HG02981 (cell line): ENCODE measurements at regions not wholly inside any gene's neighbourhood (a gene's known extent, or its start where the extent isn't known, plus 50 kb on each side); places are given as distances from the start of the nearest gene placed in this dataset.

Experiments
- ATAC-seq: cut with Tn5 transposase; IDR thresholded peaks from one replicate; pipeline ENCODE4 v1.9.1; 2021; ENCODE audit warnings: mild to moderate bottlenecking, moderate library complexity; ENCODE audit not compliant: unreplicated experiment

DNA sequence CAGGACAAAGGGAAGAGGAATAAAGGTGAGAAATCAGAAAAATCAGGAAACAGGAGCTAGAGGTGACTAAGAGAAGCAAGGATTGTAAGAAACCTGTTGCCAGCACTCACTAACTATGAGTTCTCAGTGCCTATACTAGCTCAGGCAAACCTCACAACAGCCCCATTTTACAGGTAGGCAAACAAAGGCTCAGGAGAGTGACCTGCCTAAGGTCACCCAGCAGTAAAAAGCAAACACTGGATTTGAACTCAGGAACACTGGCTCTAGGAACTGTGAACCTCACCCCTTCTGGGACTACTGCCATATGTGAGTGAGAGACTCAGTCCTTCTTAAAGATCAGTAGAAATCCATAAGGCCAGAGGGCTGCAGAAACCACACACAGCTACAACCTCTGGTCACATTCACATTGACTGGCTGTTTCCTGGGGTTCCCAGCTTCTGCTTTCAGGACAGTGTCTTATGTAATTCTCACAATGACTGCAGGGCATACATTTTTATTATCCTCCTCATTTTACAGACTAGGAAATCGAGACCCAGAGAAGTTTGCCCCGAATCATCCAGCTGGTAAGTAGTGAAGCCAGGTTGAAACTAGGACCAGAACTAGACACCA, 80.7 kb upstream of the MAFB start:
- ATAC-seq, result no peak

DNA sequence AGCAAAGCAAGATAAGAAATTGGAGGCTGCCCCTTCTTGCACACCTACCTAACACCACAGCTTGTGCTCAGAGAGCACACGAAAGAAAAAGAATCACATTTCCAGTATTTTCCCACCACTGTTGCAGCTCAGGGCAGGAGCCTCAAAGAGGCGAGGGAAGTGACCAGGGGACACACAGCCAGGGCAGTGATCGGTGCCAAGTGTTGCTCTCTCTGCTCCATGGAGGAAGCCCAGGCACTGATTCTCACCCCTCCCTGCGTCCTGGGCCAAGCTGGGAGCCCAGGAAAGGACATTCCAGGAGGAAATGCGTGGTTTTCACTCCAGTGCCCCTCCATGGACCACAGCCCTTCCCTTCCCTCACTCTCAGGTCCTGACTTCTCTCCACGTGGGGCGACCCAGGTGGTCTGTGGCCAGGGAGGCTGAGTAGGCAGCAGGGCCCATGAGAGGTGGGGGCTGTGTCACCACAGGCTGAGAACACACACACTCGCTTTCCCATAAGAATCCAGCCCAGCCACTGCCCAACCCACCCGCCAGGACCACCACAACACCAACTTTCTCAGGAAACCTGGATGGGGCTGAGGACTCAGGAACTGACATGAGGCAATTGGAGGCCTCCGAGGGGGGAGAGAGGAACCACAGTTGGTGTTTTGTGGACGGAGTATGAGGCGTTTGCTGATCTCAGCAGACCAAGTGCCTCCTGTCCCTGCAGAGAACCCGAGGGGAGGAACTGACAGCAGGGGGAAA, 81.7 kb upstream of the MAFB start:
- ATAC-seq, result no peak

DNA sequence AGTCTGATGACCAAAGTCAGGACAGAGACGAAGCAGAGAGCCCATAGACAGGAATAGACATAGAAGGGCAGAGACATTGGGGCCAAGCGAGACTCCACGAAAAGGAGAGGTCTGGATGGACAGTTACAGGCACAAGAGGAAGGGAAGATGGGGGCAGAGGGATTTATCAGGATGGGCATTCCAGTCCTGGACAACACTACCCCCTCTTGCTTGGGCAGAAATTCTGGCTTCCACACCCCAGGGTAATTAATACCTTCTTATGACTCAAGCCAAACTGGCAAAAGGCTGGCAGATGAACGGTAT, 82.2 kb upstream of the MAFB start:
- ATAC-seq, result no peak

DNA sequence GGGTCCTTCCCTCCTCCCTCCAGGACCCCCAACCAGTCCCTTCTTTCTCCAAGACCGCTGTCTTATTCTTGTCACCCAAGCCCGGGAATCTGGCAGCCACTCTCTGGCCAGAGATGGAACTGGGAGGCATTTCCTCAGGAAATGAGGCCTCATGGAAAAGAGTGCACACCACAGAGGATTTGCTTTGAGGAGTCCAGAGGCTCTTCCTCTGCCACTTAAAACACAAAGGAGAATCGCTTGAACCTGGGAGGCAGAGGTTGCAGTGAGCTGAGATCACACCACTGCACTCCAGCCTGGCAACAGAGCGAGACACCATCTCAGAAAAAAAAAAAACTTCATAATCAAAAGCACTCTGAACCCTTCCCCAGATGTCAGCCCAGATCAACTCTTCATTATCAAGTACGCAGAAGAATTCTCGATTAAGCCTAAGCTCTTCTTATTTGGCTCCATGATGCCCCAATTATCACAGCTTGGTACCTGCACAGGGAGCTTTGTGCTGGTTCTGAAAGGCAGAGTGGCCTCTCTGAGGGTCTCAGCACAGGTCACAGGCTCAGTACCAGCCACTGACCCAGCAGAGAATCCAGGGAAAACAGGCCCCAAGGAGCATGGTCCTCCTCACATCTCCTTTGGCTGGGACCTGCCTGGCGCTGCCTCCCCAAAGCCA, 82.9 kb upstream of the MAFB start:
- no peak for ATAC-seq

DNA sequence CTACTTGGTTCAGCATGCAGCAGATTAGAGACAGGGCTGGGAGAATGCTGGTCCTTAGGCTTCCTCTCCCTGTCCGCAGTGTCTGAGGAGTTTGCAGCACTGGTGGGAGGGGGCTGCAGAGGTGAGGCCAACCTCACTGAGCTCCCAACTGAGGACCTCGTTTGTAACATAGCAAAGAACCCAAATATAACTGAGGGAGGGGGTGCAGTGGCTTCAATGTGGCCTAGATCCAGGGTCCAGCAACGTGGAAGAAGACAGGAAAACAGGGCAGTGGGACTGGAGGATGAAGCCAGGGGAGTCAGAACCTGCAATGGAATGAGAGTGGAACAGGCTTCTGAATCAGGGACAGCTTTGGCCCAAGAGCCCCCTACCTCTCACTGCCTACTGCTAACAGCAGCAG, 84.3 kb upstream of the MAFB start:
- no peak for ATAC-seq

DNA sequence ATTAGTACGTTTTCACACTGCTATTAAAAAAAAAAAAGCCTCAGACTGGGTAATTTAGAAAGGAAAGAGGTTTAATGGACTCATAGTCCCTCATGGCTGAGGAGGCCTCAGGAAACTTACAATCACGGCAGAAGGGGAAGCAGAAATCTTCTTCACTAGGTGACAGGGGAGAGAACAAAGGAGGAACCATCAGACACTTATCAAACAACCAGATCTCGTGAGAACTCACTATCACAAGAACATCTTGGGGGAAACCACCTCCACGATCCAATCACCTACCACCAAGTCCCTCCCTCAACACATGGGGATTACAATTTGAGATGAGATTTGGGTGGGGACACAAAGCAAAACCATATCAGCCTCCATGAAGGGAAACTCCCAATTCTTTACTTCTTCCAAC, 85.2 kb upstream of the MAFB start:
- ATAC-seq, result no peak

DNA sequence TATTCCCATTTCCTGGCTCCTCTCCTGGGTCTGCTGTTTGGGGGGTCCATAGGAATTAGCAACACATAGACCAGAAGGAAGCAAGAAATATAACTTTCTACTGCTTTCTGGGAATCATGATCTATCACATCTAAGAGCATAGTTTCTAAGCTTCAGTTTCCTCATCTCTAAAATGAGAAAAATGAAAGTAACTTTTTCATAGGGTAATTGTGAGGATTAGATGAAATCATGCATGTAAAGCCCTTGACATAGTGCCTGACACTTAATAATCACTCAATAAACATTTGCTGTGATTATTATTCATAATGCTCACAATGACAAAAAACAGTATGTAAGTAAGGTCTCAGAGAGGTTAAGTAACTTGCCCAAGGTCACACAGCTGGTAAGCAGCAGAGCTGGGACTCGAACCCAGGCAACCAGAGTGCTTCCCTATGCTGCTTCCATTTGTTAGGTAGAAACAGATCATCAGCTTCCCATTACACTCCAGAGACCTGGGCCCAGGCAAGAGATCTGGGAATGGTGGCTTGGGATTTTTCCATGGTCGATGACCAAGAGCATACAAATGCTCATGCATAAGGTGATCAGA, 86.6 kb upstream of the MAFB start:
- no peak for ATAC-seq

DNA sequence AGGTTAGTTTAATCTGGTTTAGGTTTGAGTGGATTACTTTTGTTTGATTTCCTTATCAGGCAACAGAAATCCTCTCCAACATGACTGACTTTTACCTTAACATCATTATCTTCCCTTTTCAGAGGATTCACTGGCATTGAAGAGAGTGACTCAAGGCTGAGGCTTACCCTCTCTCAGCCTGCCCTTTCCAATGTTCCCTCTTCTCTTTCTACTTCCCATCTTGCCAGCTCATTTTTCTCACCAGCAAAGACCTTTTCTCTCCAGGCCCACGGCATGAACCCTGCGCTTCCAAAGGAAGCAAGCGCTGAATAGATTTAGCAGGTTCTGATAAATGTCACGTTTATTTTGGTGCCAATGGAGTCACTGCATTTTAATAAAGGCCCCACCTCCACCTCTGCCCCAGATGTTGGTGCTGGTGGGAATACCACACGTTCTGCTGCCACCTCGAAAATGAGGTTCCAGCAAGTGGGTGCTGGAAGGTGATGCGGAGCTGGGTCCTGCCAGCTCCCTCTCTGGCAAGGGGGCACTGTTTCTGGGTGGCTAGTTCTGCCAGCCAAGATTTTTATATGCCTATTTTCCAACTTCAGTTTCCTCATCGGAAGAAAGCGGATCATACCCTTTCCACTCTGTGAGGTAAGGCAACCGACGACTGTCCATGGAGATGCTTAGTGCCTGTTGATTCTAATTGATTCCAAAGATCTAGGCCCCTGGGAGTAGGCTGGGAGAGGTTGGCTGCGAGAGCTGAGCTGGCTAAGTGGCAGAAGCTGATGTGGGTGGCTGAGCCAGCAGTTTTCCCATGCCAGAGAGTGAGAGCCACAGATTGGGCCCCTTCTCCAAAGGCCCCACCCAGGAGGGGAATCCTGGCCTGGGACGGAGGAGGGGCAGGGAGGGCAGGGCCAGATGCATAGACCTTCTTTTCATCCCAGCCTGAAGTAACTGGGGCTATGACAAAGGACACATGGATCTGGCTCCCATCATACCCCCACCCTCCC, 87.7 kb upstream of the MAFB start:
- ATAC-seq, result no peak

DNA sequence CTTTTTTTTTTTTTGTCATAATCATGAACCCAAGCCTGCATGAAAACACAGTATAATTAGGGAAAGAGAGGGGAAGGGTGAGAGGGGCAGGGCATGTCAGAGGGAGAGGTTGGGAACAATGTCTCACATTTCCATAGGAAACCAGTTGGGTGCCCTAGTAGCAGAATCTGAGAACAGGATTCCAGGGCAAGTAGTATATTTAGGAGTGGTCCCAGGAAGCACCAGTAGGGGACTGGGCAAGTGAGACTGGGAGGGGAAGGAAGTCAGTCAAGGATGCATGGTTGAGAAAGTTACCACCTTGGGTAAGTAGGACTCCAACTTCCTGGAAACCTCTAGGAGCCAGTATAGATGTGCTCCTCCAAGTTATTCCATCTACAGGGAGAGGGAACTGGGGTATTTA, 88.6 kb upstream of the MAFB start:
- no peak for ATAC-seq

DNA sequence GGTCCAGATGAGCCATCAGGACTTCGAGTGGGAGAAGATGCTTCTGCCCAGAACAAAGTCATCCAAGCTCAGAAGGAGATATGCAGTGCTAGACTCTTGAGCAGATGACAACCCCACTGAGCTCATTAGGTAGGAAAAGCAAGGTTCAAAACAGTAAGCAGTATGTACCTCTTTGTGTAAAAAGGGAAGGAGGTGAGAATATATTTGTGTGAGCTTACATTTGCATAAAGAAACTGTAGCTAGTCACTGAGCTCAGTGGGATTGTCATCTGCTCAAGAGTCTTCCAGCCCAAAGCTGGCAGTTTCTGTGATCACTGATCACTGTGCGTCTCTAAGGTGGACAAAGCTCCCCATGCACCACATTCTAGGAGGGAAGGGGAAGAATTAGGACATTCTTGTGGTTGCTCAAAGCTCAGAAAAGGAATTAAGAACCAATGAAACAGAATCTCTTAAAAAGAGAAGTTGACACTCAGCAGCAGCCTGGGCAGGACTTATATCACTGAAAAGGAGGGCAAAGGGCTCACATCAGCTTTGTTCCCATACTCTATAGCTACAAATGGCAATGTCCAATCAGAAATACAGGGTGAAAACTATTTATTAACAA, 90.0 kb upstream of the MAFB start:
- no peak for ATAC-seq

DNA sequence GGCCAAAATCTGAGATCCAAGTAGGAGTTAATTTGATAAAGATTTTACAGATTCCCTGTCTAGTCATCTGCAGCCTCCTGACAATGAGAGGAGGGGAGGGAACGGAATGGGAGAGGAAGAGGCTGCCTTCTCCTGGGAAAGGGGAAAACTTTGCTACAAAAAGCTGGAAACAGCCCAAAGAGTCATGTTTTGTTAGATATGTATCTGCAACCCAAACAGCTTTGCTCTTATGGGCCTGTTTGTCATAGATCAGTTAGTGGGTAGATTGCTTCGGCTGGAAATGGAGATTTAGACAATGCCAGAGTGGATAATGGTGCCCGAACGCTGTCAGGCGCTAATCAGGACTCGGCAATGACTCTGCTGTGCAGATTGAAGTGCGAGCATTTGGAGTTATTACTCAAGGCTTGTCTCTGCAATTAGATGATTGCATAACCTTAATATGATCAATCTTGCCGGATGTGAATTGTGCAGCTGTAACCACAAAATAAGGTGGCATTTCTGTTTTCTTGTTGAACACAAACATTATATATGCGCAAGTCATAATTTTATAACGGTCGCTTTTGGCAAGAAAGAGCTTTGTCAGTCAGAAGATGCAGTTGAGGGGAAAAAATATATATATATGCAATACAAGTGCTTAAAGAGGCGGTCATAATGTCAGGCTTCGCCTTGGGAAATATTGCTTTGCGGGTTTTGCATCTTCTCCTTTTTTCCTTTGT, 92.4 kb upstream of the MAFB start:
- ATAC-seq, result no peak

DNA sequence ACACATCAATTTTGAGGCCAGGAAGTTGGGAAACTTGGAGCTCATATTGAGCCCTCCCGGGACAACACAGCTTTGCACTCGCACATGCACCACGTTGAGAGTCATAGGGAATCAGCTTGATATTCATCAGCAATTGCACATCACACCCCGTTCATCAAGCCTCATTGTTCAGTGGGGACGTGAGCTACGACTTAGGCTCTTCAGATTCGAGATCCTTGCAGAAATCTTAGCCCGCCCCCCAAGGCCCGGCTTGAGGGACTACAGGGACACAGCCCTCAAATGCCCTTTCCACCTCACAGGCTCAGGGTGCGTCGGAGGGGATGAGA, 93.0 kb upstream of the MAFB start:
- ATAC-seq, result no peak

DNA sequence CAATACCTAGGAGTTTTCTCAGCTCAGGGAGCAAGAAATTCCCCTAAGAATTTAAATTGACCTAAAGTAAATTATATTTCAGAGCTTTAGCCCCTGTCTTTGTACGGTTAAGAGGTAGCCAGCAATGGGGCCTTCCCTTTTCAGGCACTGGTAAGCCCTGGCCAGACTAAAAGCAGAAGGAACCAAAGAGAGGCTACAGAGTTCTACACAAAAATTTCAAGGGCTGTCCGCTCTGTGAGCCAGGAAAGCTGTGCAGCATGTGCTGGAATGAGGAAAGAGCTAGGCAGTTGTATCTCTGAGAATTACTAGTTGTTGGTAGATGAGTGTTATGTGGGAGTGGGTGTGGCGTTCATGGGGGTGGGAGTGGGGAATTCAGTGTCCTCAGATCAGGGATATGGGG, 96.3 kb upstream of the MAFB start:
- ATAC-seq, result no peak

DNA sequence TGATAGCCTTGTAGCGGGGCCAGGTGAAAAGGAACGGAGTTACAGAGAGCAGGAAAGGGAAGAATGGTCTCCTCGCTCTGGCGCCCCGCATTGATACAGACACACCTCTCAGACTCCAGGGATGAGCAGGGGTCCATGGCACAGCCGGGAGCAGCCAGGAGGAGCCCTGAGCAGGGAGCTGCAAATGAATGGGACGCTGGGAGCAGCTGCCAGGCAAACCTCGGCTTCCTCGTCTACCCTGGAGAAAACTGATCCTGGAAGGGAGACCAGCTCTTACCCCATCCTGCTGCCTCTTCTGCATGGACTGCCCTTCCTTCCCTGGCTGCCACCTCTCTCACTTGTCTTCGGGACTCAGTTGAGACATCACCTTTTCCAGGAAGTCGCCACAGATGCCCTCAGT, 97.3 kb upstream of the MAFB start:
- ATAC-seq, result no peak

DNA sequence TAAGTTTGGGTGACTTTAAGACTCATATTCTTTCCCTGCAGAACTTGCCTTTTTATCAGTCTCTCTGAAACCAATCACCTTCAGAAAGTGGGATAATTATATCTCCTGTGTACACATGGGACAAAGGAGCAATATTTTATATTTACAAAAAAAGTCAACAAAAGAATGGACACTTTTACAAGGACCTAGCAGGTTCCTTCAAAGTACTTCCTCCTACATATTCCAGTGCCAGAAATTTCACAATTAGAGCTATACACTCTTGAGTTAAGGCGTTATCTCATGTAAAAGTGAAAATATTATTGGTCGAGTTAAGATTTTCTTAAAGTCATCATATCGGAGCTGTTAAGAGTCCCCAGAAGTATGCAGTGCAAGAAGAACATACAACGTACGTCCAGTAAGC, 98.9 kb upstream of the MAFB start:
- no peak for ATAC-seq

DNA sequence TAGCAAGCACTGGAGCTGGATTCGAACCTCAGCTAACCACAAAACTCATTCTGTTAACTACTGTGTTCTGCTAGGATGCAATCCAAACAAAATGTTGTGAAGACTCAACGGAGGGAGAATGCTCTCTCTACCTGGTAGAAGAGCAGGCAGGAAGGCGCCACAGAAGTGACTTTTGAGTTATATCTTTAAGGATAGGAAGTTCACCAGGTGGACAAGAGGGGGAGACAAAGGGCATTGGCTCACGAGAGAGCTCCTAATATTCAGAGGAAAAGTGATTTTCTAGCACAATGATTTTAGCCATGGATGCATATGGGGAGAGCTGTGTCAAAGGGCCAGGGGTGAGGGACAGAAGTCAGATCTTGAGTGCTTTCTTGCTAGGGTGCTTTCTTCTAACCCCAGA, 108.4 kb upstream of the MAFB start:
- ATAC-seq, result no peak

DNA sequence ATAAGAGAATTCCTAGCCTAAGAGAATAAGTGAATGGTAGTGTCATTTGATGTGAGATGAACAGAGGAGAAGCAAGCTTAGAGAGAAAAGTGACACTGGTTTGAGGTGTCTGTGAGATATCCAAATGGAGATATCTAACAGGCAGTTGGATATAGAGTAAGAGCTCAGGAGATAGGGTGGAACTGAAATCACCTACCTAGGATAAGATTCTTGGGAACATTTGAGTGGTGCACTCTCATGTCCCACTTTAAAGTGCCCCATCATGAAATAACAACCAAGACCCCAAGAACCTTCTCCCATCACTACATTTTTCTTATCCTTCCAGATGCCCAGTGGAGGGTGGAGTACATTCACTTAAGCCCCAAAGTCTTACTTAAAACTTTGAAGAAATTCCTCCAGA, 109.0 kb upstream of the MAFB start:
- ATAC-seq, result no peak

DNA sequence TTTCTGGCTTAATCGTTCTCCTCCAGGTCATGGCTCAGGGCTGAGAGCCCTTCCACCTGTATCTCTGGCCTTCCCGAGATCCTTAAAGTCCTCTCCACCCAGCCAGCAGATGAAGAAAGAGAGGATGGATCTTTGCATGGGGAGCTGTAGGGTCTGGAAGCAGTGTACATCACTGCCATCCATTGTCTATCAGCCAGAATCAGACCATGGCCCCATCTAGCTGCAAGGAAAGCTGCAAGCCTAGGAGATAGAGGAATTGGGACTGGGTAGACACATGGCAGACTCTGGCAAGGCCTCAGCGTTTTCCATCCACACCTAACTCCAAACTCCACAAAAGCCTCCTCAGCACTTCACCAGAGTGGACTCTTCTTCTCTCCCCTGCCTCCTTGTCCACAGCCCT, 113.8 kb upstream of the MAFB start:
- no peak for ATAC-seq

DNA sequence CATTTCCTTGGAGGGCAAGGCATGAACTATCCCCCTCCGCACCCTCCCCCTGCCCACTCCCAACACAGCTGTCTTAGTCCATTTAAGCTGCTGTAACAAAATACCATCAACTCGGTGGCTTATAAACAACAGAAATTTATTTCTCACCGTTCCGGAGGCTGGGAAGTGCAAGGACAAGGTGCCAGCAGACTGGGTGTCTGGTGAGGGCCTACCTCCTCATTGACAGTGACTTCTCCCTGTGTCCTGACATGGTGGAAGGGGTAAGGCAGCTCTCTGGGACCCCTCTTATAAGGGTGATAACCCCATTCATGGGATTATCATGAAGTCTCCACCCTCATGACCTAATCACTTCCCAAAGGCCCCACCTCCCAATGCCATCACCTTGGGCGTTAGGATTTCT, 114.3 kb upstream of the MAFB start:
- ATAC-seq, result no peak

DNA sequence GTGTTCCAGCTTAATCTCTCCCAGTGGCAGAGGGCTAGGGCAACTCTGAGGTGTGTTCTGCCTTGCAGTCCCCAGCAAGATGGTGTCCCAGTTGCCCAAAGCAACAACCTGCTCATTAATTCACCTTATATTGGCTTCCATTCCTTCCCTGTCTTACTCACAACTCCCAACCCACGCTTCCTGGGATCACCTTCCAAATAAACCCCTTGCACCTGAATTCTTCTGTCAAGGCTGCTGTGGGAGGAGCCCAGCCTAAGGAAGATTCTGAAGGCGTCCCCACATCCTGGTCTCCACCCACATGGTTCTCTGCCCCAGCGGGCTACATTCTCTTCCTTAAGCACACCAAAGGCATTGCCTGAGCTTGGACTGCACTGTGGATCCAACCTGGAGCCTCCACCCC, 116.6 kb upstream of the MAFB start:
- no peak for ATAC-seq
